GM12878 (cell line): ENCODE measurements at regions not wholly inside any gene's neighbourhood (a gene's known extent, or its start where the extent isn't known, plus 50 kb on each side); places are given as distances from the start of the nearest gene placed in this dataset.

Source experiments
- ATAC-seq: fragments of 200-7000 bp; cut with Tn5 transposase; 3 replicates; pipeline ENCODE4 v1.9.1; 2020; ENCODE audit warnings: mild to moderate bottlenecking, moderate library complexity
- BruUV-seq: library from RNA; stranded (reverse); fragments of 400-500 nt; replicated peaks from 2 replicates; lab custom pipeline; 2021; lab: Mats Ljungman, UMichigan
- CTCF ChIA-PET: fragments of 300-600 bp; sonication (Branson Sonifier 250); formaldehyde crosslinking; extraction: SDS; loops from one replicate; lab custom pipeline; 2021; ENCODE audit warnings: inconsistent platforms; lab: Yijun Ruan, JAX
- POLR2A ChIA-PET: fragments of 350-600 bp; formaldehyde crosslinking; extraction: SDS; loops from one replicate; lab custom pipeline; 2021; ENCODE audit warnings: inconsistent platforms; lab: Charles Lee
- RAD21 ChIA-PET: fragments of 300-600 bp; sonication (Branson Sonifier 250); formaldehyde crosslinking; loops from one replicate; lab custom pipeline; 2023; ENCODE audit warnings: antibody characterized with exemption; ENCODE audit not compliant: unreplicated experiment; lab: Charles Lee
- SMC1A ChIA-PET: fragments of 300-600 bp; sonication (Branson Sonifier 250); formaldehyde crosslinking; loops from one replicate; lab custom pipeline; 2023; ENCODE audit not compliant: unreplicated experiment, uncharacterized antibody; lab: Charles Lee
- DNase-seq: peaks from one replicate; pipeline ENCODE4 v3.0.0-alpha.2; 2011; ENCODE audit warnings: low read depth, low spot score
- FAIRE-seq: peaks from 3 replicates; lab custom pipeline; 2011; peaks lifted over from hg19 to GRCh38; lab: Jason Lieb, UNC
- H2AFZ ChIP-seq: 2 replicates; pipeline ENCODE4 v1.6.0; 2011; ENCODE audit warnings: low read depth, low read length, control low read depth; ENCODE audit not compliant: control insufficient read depth
- H3K27ac ChIP-seq: 2 replicates; pipeline ENCODE4 v1.5.1; 2011; ENCODE audit warnings: control low read depth; ENCODE audit not compliant: control insufficient read depth, insufficient read depth
- H3K27me3 ChIP-seq, 2 experiments: replicated peaks in 1 of 2; 2 replicates each; pipeline versions ENCODE4 v1.6.0 to v1.6.1; 2011; ENCODE audit warnings: low read length in 1 of 2; ENCODE audit not compliant: control insufficient read depth in 2 of 2, insufficient read depth in 2 of 2
- H3K36me3 ChIP-seq, 2 experiments: 2 replicates each; pipeline ENCODE4 v1.5.1; 2011; ENCODE audit warnings: low read length in 1 of 2; ENCODE audit not compliant: control insufficient read depth in 2 of 2, insufficient read depth in 2 of 2
- H3K4me1 ChIP-seq: 2 replicates; pipeline ENCODE4 v1.6.1; 2011; ENCODE audit warnings: mild to moderate bottlenecking, low read length, moderate library complexity, mixed read lengths; ENCODE audit not compliant: control insufficient read depth, insufficient read depth
- H3K4me2 ChIP-seq: 2 replicates; pipeline ENCODE4 v1.6.0; 2011; ENCODE audit warnings: control low read depth; ENCODE audit not compliant: control insufficient read depth, insufficient read depth
- H3K4me3 ChIP-seq: fragments of 200-600 bp; sonication (generic); 2 replicates; pipeline ENCODE4 v1.5.1; 2016
- H3K79me2 ChIP-seq: 2 replicates; pipeline ENCODE4 v1.6.0; 2011; ENCODE audit warnings: low read length; ENCODE audit not compliant: control insufficient read depth, insufficient read depth
- H3K9ac ChIP-seq: 2 replicates; pipeline ENCODE4 v1.8.0; 2011; ENCODE audit warnings: low read length, control low read depth, mixed read lengths; ENCODE audit not compliant: control insufficient read depth, insufficient read depth
- H3K9me3 ChIP-seq: replicated peaks from 3 replicates; pipeline ENCODE4 v1.5.1; 2011; ENCODE audit warnings: mild to moderate bottlenecking, low read length; ENCODE audit not compliant: control insufficient read depth, insufficient read depth
- H4K20me1 ChIP-seq: 2 replicates; pipeline ENCODE4 v1.6.0; 2011; ENCODE audit not compliant: control insufficient read depth, insufficient read depth
- CEBPB ChIP-seq, 2 experiments: fragments of 150-350 bp in 1 of 2; IDR thresholded peaks; 2 replicates each; pipeline ENCODE4 v1.6.1; 2012 to 2014; ENCODE audit warnings: low read depth in 2 of 2, low read length in 2 of 2, borderline replicate concordance in 1 of 2, inconsistent platforms in 1 of 2
- EGR1 ChIP-seq, 2 experiments: IDR thresholded peaks; 1 replicate in 1 of 2; 2 replicates in 1 of 2; pipeline ENCODE4 v1.6.1; 2011 to 2012; ENCODE audit warnings: low read depth in 2 of 2, low read length in 2 of 2, borderline replicate concordance in 1 of 2, mild to moderate bottlenecking in 1 of 2, moderate library complexity in 1 of 2
- ELK1 ChIP-seq: IDR thresholded peaks from 2 replicates; pipeline ENCODE4 v1.6.1; 2012; ENCODE audit warnings: low read depth, low read length, improper control_type of control experiment
- MEF2B ChIP-seq: fragments of 450-650 bp; IDR thresholded peaks from 2 replicates; pipeline ENCODE4 v1.6.1; 2018; ENCODE audit warnings: mild to moderate bottlenecking, moderate library complexity; ENCODE audit not compliant: partially characterized antibody, poor library complexity, severe bottlenecking
- MYC ChIP-seq: IDR thresholded peaks from 2 replicates; pipeline ENCODE4 v1.6.1; 2011; ENCODE audit warnings: mild to moderate bottlenecking, low read length, moderate library complexity, inconsistent platforms; ENCODE audit not compliant: insufficient read depth, insufficient replicate concordance, insufficient read length, severe bottlenecking
- POLR2AphosphoS2 ChIP-seq: IDR thresholded peaks from 2 replicates; pipeline ENCODE4 v1.6.1; 2011; ENCODE audit warnings: low read depth, mild to moderate bottlenecking, low read length, improper control_type of control experiment, moderate library complexity
- in situ Hi-C: fragments of 300-500 bp; cut with MboI; formaldehyde crosslinking; loops from 9 replicates; pipeline ENCODE4 v1.14.3; 2018; ENCODE audit warnings: mixed read lengths
- intact Hi-C: fragments of 100-400 bp; cut with micrococcal nuclease; formaldehyde crosslinking; loops from one replicate; pipeline ENCODE4 v1.14.2; 2022; ENCODE audit not compliant: unreplicated experiment

GRCh38 chr12:33649992-33650391 lies 210.4 kb upstream of the SYT10 start (continued):
- no peak for TF ChIP-seq ELK1
- TF ChIP-seq MEF2B = no peak
- no peak for TF ChIP-seq CEBPB (IDR thresholded peaks at IDR 0.05; ENCODE audit: borderline replicate concordance in 1 of 2, low read depth in 2 of 2, low read length in 2 of 2)
- no peak for TF ChIP-seq MYC
- TF ChIP-seq, all 136 proteins: peak for 0

- H3K79me2 ChIP-seq = no peaks in the 10 kb centered on the region
- ChIA-PET RAD21 (no interaction called here), CTCF (interaction anchor here (1.1 kb wide), 1 partner anchor 62 kb away, joined by 3 read pairs; no protein-coding TSS in a partner anchor), POLR2A (no interaction called here), SMC1A (no interaction called here)
- H3K27me3 ChIP-seq = no peaks in the 10 kb centered on the region
- no peak for TF ChIP-seq POLR2AphosphoS2
- no peak for TF ChIP-seq EGR1 (IDR thresholded peaks at IDR 0.05; ENCODE audit: borderline replicate concordance in 1 of 2, low read depth in 2 of 2, low read length in 2 of 2)
- H3K4me2 ChIP-seq = no peak overlapping the region
- no peaks in the 10 kb centered on the region for H4K20me1 ChIP-seq
- no peaks in the 10 kb centered on the region for H3K9me3 ChIP-seq
- BruUV-seq = no TSS peak
- H3K27ac ChIP-seq = no peak overlapping the region
- DNase-seq = no peak
- H3K4me3 ChIP-seq = no peak overlapping the region
- FAIRE-seq = no peak
- in situ Hi-C loops (no loop called here), intact Hi-C loops (no loop called here)
- H3K4me1 ChIP-seq = no peaks in the 10 kb centered on the region
- H3K9ac ChIP-seq = no peak overlapping the region
- H2AFZ ChIP-seq = no peak overlapping the region
- no peaks in the 10 kb centered on the region for H3K36me3 ChIP-seq
- ATAC-seq = no peak
Measured at GRCh38 chr12:33650832-33651231, 211.2 kb upstream of the SYT10 start.
